ENCODE measurements at regions not wholly inside any gene's neighbourhood (a gene's known extent, or its start where the extent isn't known, plus 50 kb on each side); places are given as distances from the start of the nearest gene placed in this dataset.
"Not testable (repeated sequence)": the region's sequence is repeated elsewhere in the genome, so short reads cannot be mapped to it uniquely, and the experiment has no call there.

DNA sequence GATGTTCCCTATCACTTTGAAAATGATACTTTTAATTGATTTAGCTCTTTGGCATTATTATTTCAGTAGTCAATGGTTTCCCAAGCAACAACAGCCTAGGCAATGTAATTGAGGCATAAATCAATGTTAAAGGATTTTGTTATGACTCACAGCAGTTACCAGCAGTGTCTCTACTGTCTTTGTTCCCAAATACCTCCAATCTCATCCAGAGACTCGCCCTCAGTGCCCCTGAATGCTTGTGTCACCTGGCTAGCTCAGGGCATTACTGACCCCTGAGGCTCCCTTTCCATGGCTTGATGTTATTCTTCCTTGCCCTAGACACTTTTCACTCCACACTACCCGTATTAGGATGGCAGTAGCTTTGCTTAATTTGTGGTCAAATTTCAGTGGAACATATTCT is 227.2 kb downstream of the SQOR start:
- no peak overlapping the region for H3K4me3 Mint-ChIP-seq
- no peaks in the 10 kb centered on the region for H3K4me1 Mint-ChIP-seq
- no peaks in the 10 kb centered on the region for H3K36me3 Mint-ChIP-seq (ENCODE audit: low read depth)
- H3K27me3 Mint-ChIP-seq, result peaks cover 9% of the 10 kb centered on the region
- ATAC-seq, result no peak
- no peaks in the 10 kb centered on the region for H3K9me3 ChIP-seq (ENCODE audit: control insufficient read depth, low read length, poor library complexity, severe bottlenecking)
- DNase-seq, result no peak
- no peak overlapping the region for H3K27ac Mint-ChIP-seq

- no peak for DNase-seq
- no peaks in the 10 kb centered on the region for H3K9me3 ChIP-seq (ENCODE audit: control insufficient read depth, low read length, poor library complexity, severe bottlenecking)
- Mint-ChIP-seq H3K4me3 (no peak overlapping the region), H3K36me3 (ENCODE audit: low read depth) (no peaks in the 10 kb centered on the region), H3K27ac (no peak overlapping the region), H3K4me1 (no peaks in the 10 kb centered on the region), H3K27me3 (peaks cover 9% of the 10 kb centered on the region)
- ATAC-seq, result no peak
These were observed 229.2 kb downstream of the SQOR start for GRCh38 chr15:45863881-45864580.

- peaks cover 5% of the 10 kb centered on the region for H3K27me3 Mint-ChIP-seq
- no peak overlapping the region for H3K27ac Mint-ChIP-seq
- no peaks in the 10 kb centered on the region for H3K4me1 Mint-ChIP-seq
- no peaks in the 10 kb centered on the region for H3K36me3 Mint-ChIP-seq (ENCODE audit: low read depth)
- no peak for DNase-seq
- ATAC-seq, result no peak
- no peak overlapping the region for H3K4me3 Mint-ChIP-seq
- no peaks in the 10 kb centered on the region for H3K9me3 ChIP-seq (ENCODE audit: control insufficient read depth, low read length, poor library complexity, severe bottlenecking)
These were observed 231.8 kb downstream of the SQOR start for GRCh38 chr15:45866616-45867015.

- DNase-seq (no peak), ATAC-seq (no peak)
- H3K36me3 Mint-ChIP-seq (ENCODE audit: low read depth), result no peaks in the 10 kb centered on the region
- no peak overlapping the region for H3K4me3 Mint-ChIP-seq
- peaks cover 4% of the 10 kb centered on the region for H3K9me3 ChIP-seq (ENCODE audit: control insufficient read depth, low read length, poor library complexity, severe bottlenecking)
- no peak overlapping the region for H3K27ac Mint-ChIP-seq
- no peaks in the 10 kb centered on the region for H3K4me1 Mint-ChIP-seq
- H3K27me3 Mint-ChIP-seq, result peaks cover 5% of the 10 kb centered on the region
These were observed 232.5 kb downstream of the SQOR start for GRCh38 chr15:45867281-45867680.

GRCh38 chr15:45868109-45868691 is 233.4 kb downstream of the SQOR start:
- no peak for DNase-seq
- no peak for ATAC-seq
- peaks cover 5% of the 10 kb centered on the region for H3K27me3 Mint-ChIP-seq
- no peak overlapping the region for H3K27ac Mint-ChIP-seq
- H3K4me3 Mint-ChIP-seq, result no peak overlapping the region
- H3K9me3 ChIP-seq (ENCODE audit: control insufficient read depth, low read length, poor library complexity, severe bottlenecking), result peaks cover 4% of the 10 kb centered on the region
- H3K4me1 Mint-ChIP-seq, result no peaks in the 10 kb centered on the region
- H3K36me3 Mint-ChIP-seq (ENCODE audit: low read depth), result no peaks in the 10 kb centered on the region

- H3K27me3 Mint-ChIP-seq, result peaks cover 2% of the 10 kb centered on the region
- H3K27ac Mint-ChIP-seq, result no peak overlapping the region
- H3K9me3 ChIP-seq (ENCODE audit: control insufficient read depth, low read length, poor library complexity, severe bottlenecking), result peaks cover 4% of the 10 kb centered on the region
- ATAC-seq (no peak), DNase-seq (no peak)
- H3K36me3 Mint-ChIP-seq (ENCODE audit: low read depth), result no peaks in the 10 kb centered on the region
- H3K4me3 Mint-ChIP-seq, result no peak overlapping the region
- no peaks in the 10 kb centered on the region for H3K4me1 Mint-ChIP-seq
These were observed 234.3 kb downstream of the SQOR start for GRCh38 chr15:45869034-45869668.

DNA sequence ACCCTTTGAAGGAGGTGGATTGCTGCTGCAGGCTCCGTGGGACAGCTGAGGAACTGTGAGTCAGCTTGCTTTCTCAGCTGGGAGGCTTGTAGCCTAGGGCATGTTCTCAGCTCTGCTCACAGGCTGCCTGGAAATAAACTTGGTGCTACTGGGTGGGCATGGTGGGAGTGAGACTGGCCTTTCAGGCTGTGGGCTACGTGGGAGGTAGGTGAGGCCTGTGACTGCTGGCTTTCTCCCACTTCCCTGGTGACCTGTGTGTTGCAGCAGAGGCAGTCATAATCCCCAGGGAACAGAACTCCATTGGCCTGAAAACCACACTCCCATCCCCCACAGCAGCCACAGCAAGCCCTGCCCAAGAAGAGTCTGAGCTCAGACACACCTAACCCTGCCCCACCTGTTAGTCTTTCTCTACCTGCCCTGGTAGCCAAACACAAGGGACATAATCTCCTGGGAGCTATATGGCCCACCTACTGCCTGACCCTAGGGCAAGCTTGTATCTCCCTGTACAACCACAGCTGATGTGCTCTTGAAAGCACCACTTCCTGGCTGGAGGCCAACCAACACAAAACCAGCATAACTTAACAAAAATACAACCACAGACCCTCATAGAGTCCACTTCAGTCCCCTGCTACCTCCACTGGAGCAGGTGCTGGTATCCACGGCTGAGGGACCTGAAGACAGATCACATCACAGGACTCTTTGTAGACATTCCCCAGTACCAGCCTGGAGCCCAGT is 236.5 kb downstream of the SQOR start:
- Mint-ChIP-seq H3K27ac (no peak overlapping the region), H3K36me3 (ENCODE audit: low read depth) (no peaks in the 10 kb centered on the region), H3K4me3 (no peak overlapping the region), H3K4me1 (no peaks in the 10 kb centered on the region), H3K27me3 (no peaks in the 10 kb centered on the region)
- no peak for DNase-seq
- no peak for ATAC-seq
- peaks cover 4% of the 10 kb centered on the region for H3K9me3 ChIP-seq (ENCODE audit: control insufficient read depth, low read length, poor library complexity, severe bottlenecking)

GRCh38 chr15:45873781-45874180 is 239.0 kb downstream of the SQOR start:
- Mint-ChIP-seq H3K27me3 (no peaks in the 10 kb centered on the region), H3K36me3 (ENCODE audit: low read depth) (no peaks in the 10 kb centered on the region), H3K4me1 (no peaks in the 10 kb centered on the region), H3K4me3 (no peak overlapping the region), H3K27ac (no peak overlapping the region)
- ATAC-seq (no peak), DNase-seq (no peak)
- H3K9me3 ChIP-seq (ENCODE audit: control insufficient read depth, low read length, poor library complexity, severe bottlenecking), result peaks cover 4% of the 10 kb centered on the region

- H3K4me1 Mint-ChIP-seq; ATAC-seq; DNase-seq; H3K27me3 Mint-ChIP-seq; H3K36me3 Mint-ChIP-seq (ENCODE audit: low read depth); H3K9me3 ChIP-seq (ENCODE audit: control insufficient read depth, low read length, poor library complexity, severe bottlenecking); H3K27ac Mint-ChIP-seq; H3K4me3 Mint-ChIP-seq: not testable (repeated sequence)
These were observed 239.7 kb downstream of the SQOR start for GRCh38 chr15:45874566-45874965.

GRCh38 chr15:45884289-45884688 is 249.5 kb downstream of the SQOR start:
- Mint-ChIP-seq H3K36me3 (ENCODE audit: low read depth) (no peaks in the 10 kb centered on the region), H3K4me3 (no peak overlapping the region)

DNA sequence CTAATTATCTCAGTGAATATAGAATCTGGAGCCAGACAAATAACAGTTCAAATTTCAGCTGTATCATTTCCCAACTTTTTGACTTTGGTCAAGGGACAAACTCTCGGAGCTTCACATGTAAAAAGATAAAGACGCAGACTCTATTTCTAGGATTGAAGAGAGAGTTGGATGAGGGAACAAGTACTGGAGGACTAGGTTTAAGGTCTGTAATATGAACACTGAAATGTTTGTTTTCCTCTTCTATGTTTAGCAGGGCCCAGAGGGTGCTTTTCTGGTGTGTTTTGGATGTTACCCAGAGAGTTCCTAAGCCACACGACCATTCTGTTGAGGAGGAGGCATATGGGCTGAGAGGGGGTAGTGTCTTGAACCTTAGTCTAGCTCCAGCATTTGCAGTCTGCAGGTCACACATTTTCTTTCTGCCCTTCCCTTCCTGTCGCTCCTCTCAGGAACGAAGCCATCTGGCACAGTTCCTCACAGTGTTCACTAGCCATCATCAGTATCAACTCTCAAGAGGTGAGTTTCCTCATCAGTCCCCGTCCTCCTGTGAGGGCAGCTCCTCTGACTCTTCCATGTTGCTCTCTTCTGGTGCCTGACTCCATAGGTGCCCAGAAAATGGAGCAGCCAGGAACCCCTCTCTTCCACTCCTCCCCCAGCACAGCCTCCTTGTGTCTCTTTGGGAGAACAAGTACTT is 250.1 kb downstream of the SQOR start:
- Mint-ChIP-seq H3K4me3 (no peak overlapping the region), H3K27ac (no peak overlapping the region), H3K4me1 (no peaks in the 10 kb centered on the region), H3K36me3 (ENCODE audit: low read depth) (no peaks in the 10 kb centered on the region), H3K27me3 (no peaks in the 10 kb centered on the region)
- DNase-seq (no peak), ATAC-seq (no peak)
- no peaks in the 10 kb centered on the region for H3K9me3 ChIP-seq (ENCODE audit: control insufficient read depth, low read length, poor library complexity, severe bottlenecking)

More at GRCh38 chr15:45884289-45884688, 249.5 kb downstream of the SQOR start:
- Mint-ChIP-seq H3K27me3 (no peaks in the 10 kb centered on the region), H3K4me1 (no peaks in the 10 kb centered on the region), H3K27ac (no peak overlapping the region)
- DNase-seq (no peak), ATAC-seq (no peak)
- no peaks in the 10 kb centered on the region for H3K9me3 ChIP-seq (ENCODE audit: control insufficient read depth, low read length, poor library complexity, severe bottlenecking)

- Mint-ChIP-seq H3K4me1 (no peaks in the 10 kb centered on the region), H3K4me3 (no peak overlapping the region), H3K27me3 (no peaks in the 10 kb centered on the region), H3K36me3 (ENCODE audit: low read depth) (no peaks in the 10 kb centered on the region), H3K27ac (no peak overlapping the region)
- ATAC-seq (no peak), DNase-seq (no peak)
- no peaks in the 10 kb centered on the region for H3K9me3 ChIP-seq (ENCODE audit: control insufficient read depth, low read length, poor library complexity, severe bottlenecking)
These were observed 251.0 kb downstream of the SQOR start for GRCh38 chr15:45885801-45886200.

GRCh38 chr15:45891766-45892165 is 256.9 kb downstream of the SQOR start:
- DNase-seq (no peak), ATAC-seq (no peak)
- H3K4me1 Mint-ChIP-seq, result no peaks in the 10 kb centered on the region
- H3K27me3 Mint-ChIP-seq, result peaks cover 7% of the 10 kb centered on the region
- no peaks in the 10 kb centered on the region for H3K36me3 Mint-ChIP-seq (ENCODE audit: low read depth)
- no peak overlapping the region for H3K4me3 Mint-ChIP-seq
- H3K9me3 ChIP-seq (ENCODE audit: control insufficient read depth, low read length, poor library complexity, severe bottlenecking), result no peaks in the 10 kb centered on the region
- H3K27ac Mint-ChIP-seq, result no peak overlapping the region
